H1 (cell line): ENCODE measurements at regions not wholly inside any gene's neighbourhood (a gene's known extent, or its start where the extent isn't known, plus 50 kb on each side); places are given as distances from the start of the nearest gene placed in this dataset.

Source experiments
- CTCF ChIA-PET: fragments of 300-600 bp; sonication (Branson Sonifier 250); formaldehyde crosslinking; loops from one replicate; lab custom pipeline; 2021; ENCODE audit not compliant: partially characterized antibody; lab: Charles Lee
- POLR2A ChIA-PET: fragments of 300-600 bp; sonication (Branson Sonifier 250); formaldehyde crosslinking; loops from one replicate; lab custom pipeline; 2021; ENCODE audit warnings: inconsistent platforms; ENCODE audit not compliant: partially characterized antibody; lab: Charles Lee
- DNase-seq, 2 experiments: peaks; one replicate each; pipeline versions ENCODE4 v3.0.0 to v3.0.0-alpha.2; 2010 to 2022; ENCODE audit warnings: low spot score in 2 of 2, low read depth in 1 of 2, mixed read lengths in 1 of 2
- FAIRE-seq: peaks from 2 replicates; lab custom pipeline; 2011; peaks lifted over from hg19 to GRCh38; lab: Jason Lieb, UNC
- H2AFZ ChIP-seq: 2 replicates; pipeline ENCODE4 v1.8.1; 2012; ENCODE audit warnings: low read length, inconsistent platforms
- H2AK5ac ChIP-seq: 2 replicates; pipeline ENCODE4 v1.6.1; 2013; ENCODE audit warnings: low read depth, low read length
- H2BK120ac ChIP-seq: replicated peaks from 2 replicates; pipeline ENCODE3; 2013; ENCODE audit warnings: low read depth, low read length, inconsistent platforms
- H2BK12ac ChIP-seq: 2 replicates; pipeline ENCODE4 v1.6.1; 2013; ENCODE audit warnings: low read depth, low read length
- H2BK15ac ChIP-seq: 2 replicates; pipeline ENCODE4 v1.6.1; 2013; ENCODE audit warnings: low read length
- H2BK20ac ChIP-seq: 2 replicates; pipeline ENCODE4 v1.6.1; 2013; ENCODE audit warnings: low read length
- H2BK5ac ChIP-seq: 2 replicates; pipeline ENCODE4 v1.6.1; 2013; ENCODE audit warnings: low read depth, low read length
- H3K14ac ChIP-seq: 2 replicates; pipeline ENCODE4 v1.6.1; 2013; ENCODE audit warnings: inconsistent platforms; ENCODE audit not compliant: insufficient read length
- H3K18ac ChIP-seq: 2 replicates; pipeline ENCODE4 v1.6.1; 2013; ENCODE audit warnings: low read length; ENCODE audit errors: extremely low read depth
- H3K23ac ChIP-seq: 2 replicates; pipeline ENCODE4 v1.6.1; 2013; ENCODE audit warnings: inconsistent platforms; ENCODE audit not compliant: insufficient read length
- H3K23me2 ChIP-seq: 2 replicates; pipeline ENCODE4 v1.6.1; 2013; ENCODE audit warnings: low read depth, low read length
- H3K27ac ChIP-seq: 2 replicates; pipeline ENCODE4 v1.6.1; 2011; ENCODE audit warnings: low read depth, low read length, inconsistent platforms
- H3K27me3 ChIP-seq, 4 experiments: replicated peaks in 1 of 4; 1 replicate in 1 of 4; 2 replicates in 3 of 4; pipeline versions ENCODE4 v1.6.1 to v1.8.1; 2011 to 2013; ENCODE audit warnings: low read length in 3 of 4, mild to moderate bottlenecking in 3 of 4, inconsistent platforms in 2 of 4, mixed read lengths in 2 of 4, moderate library complexity in 1 of 4; ENCODE audit not compliant: control insufficient read depth in 3 of 4, insufficient read depth in 3 of 4; ENCODE audit errors: extremely low read depth in 1 of 4
- H3K36me3 ChIP-seq, 4 experiments: 2 replicates each; pipeline versions ENCODE4 v1.6.1 to v1.8.1; 2011 to 2013; ENCODE audit warnings: mild to moderate bottlenecking in 4 of 4, low read length in 3 of 4, moderate library complexity in 2 of 4, control low read depth in 1 of 4, inconsistent platforms in 1 of 4; ENCODE audit not compliant: insufficient read depth in 4 of 4, control insufficient read depth in 2 of 4
- H3K4ac ChIP-seq: replicated peaks from 2 replicates; pipeline ENCODE3; 2013; ENCODE audit warnings: low read length, low read depth, mixed read lengths, inconsistent platforms; ENCODE audit not compliant: insufficient read length
- H3K4me1 ChIP-seq, 4 experiments: replicated peaks in 1 of 4; 1 replicate in 1 of 4; 2 replicates in 3 of 4; pipeline versions ENCODE4 v1.6.1 to v1.8.1; 2011 to 2013; ENCODE audit warnings: low read length in 3 of 4, inconsistent platforms in 2 of 4, mixed read lengths in 1 of 4; ENCODE audit not compliant: insufficient read depth in 4 of 4, control insufficient read depth in 3 of 4
- H3K4me2 ChIP-seq, 2 experiments: 2 replicates each; pipeline versions ENCODE4 v1.6.1 to v1.8.1; 2011 to 2013; ENCODE audit warnings: low read depth in 2 of 2, low read length in 2 of 2, control low read depth in 1 of 2, inconsistent platforms in 1 of 2, mild to moderate bottlenecking in 1 of 2; ENCODE audit not compliant: insufficient read depth in 1 of 2
- H3K4me3 ChIP-seq, 4 experiments: fragments of 200-600, 300-600 bp in 1 of 4; sonication (generic), shearing (Covaris generic), sonication (Bioruptor Twin) in 1 of 4; 2 replicates each; pipeline versions ENCODE4 v1.5.1 to v1.8.1; 2011 to 2016; ENCODE audit warnings: low read length in 4 of 4, low read depth in 3 of 4, control low read depth in 2 of 4, inconsistent platforms in 2 of 4, mild to moderate bottlenecking in 2 of 4, mixed read lengths in 1 of 4, moderate library complexity in 1 of 4; ENCODE audit not compliant: insufficient read depth in 2 of 4; ENCODE audit errors: extremely low read depth in 1 of 4
- H3K56ac ChIP-seq: replicated peaks from 2 replicates; pipeline ENCODE3; 2013; ENCODE audit warnings: low read depth, mild to moderate bottlenecking, mixed read lengths, low read length, inconsistent platforms; ENCODE audit not compliant: insufficient read length
- H3K79me1 ChIP-seq: 2 replicates; pipeline ENCODE4 v1.6.1; 2013; ENCODE audit warnings: low read depth, low read length, control low read depth
- H3K79me2 ChIP-seq, 2 experiments: 2 replicates each; pipeline versions ENCODE4 v1.6.1 to v1.8.1; 2012 to 2013; ENCODE audit warnings: low read length in 2 of 2, mild to moderate bottlenecking in 2 of 2, inconsistent platforms in 1 of 2; ENCODE audit not compliant: insufficient read depth in 2 of 2, control insufficient read depth in 1 of 2
- H3K9ac ChIP-seq, 4 experiments: replicated peaks in 1 of 4; 1 replicate in 1 of 4; 2 replicates in 3 of 4; pipeline versions ENCODE4 v1.6.1 to v1.8.1; 2011 to 2013; ENCODE audit warnings: low read depth in 3 of 4, low read length in 3 of 4, control low read depth in 2 of 4, mild to moderate bottlenecking in 2 of 4, moderate library complexity in 2 of 4, inconsistent platforms in 1 of 4; ENCODE audit errors: extremely low read depth in 1 of 4
- H3K9me3 ChIP-seq, 2 experiments: 2 replicates each; pipeline versions ENCODE4 v1.6.1 to v1.8.1; 2012 to 2013; ENCODE audit warnings: mild to moderate bottlenecking in 2 of 2, moderate library complexity in 2 of 2, control low read depth in 1 of 2, inconsistent platforms in 1 of 2, low read depth in 1 of 2, low read length in 1 of 2, mixed read lengths in 1 of 2; ENCODE audit not compliant: insufficient read depth in 2 of 2
- H4K20me1 ChIP-seq, 2 experiments: replicated peaks in 1 of 2; 2 replicates each; pipeline versions ENCODE3 to v1.8.1; 2011 to 2013; ENCODE audit warnings: inconsistent platforms in 2 of 2, low read length in 2 of 2, mild to moderate bottlenecking in 1 of 2; ENCODE audit not compliant: insufficient read depth in 2 of 2, control insufficient read depth in 1 of 2
- H4K5ac ChIP-seq: 2 replicates; pipeline ENCODE4 v1.6.1; 2013; ENCODE audit warnings: low read length, low read depth, mixed read lengths, inconsistent platforms; ENCODE audit not compliant: insufficient read length
- H4K8ac ChIP-seq: 2 replicates; pipeline ENCODE4 v1.8.0; 2013; ENCODE audit warnings: mild to moderate bottlenecking, moderate library complexity, low read length, inconsistent platforms; ENCODE audit not compliant: insufficient read depth; ENCODE audit errors: extremely low read depth
- H4K91ac ChIP-seq: replicated peaks from 2 replicates; pipeline ENCODE3; 2013; ENCODE audit warnings: low read length, mixed read lengths, inconsistent platforms; ENCODE audit not compliant: insufficient read length
- ASH2L ChIP-seq: fragments of 200-600, 300-600 bp; sonication (generic); IDR thresholded peaks from one replicate; pipeline ENCODE4 v1.7.1; 2017; ENCODE audit warnings: low read length
- BRCA1 ChIP-seq: IDR thresholded peaks from 2 replicates; pipeline ENCODE4 v1.6.1; 2012; ENCODE audit warnings: low read depth, low read length, improper control_type of control experiment
- CTCF ChIP-seq, 3 experiments: IDR thresholded peaks; 1 replicate in 2 of 3; 2 replicates in 1 of 3; pipeline versions ENCODE4 v1.5.1 to v1.6.1; 2011; ENCODE audit warnings: low read length in 3 of 3, mild to moderate bottlenecking in 3 of 3, inconsistent platforms in 2 of 3, low read depth in 1 of 3, moderate library complexity in 1 of 3; ENCODE audit not compliant: insufficient read depth in 1 of 3; ENCODE audit errors: control extremely low read depth in 1 of 3
- E2F6 ChIP-seq: IDR thresholded peaks from 2 replicates; pipeline ENCODE4 v1.6.1; 2012; ENCODE audit warnings: inconsistent platforms
- GABPA ChIP-seq: IDR thresholded peaks from 2 replicates; pipeline ENCODE4 v1.6.1; 2011; ENCODE audit warnings: mild to moderate bottlenecking, low read length, moderate library complexity, borderline replicate concordance; ENCODE audit not compliant: insufficient read depth
- RAD21 ChIP-seq, 2 experiments: IDR thresholded peaks in 1 of 2; conservative IDR thresholded peaks in 1 of 2; 2 replicates each; pipeline ENCODE4 v1.6.1; 2011; ENCODE audit warnings: low read depth in 2 of 2, low read length in 2 of 2, improper control_type of control experiment in 1 of 2, inconsistent platforms in 1 of 2, mild to moderate bottlenecking in 1 of 2, moderate library complexity in 1 of 2
- RFX5 ChIP-seq: IDR thresholded peaks from 2 replicates; pipeline ENCODE4 v1.6.1; 2011; ENCODE audit warnings: low read depth, low read length, improper control_type of control experiment, borderline replicate concordance
- RNF2 ChIP-seq: fragments of 200-900, 300-1000 bp; sonication (generic); IDR thresholded peaks from 2 replicates; pipeline ENCODE4 v1.7.1; 2016; ENCODE audit warnings: borderline replicate concordance, low read depth, mild to moderate bottlenecking, antibody characterized with exemption, low read length; ENCODE audit not compliant: poor library complexity, severe bottlenecking; ENCODE audit errors: missing control alignments
- SP4 ChIP-seq: IDR thresholded peaks from 2 replicates; pipeline ENCODE4 v1.6.1; 2012; ENCODE audit warnings: low read length, inconsistent platforms
- TBP ChIP-seq: IDR thresholded peaks from 2 replicates; pipeline ENCODE4 v1.6.1; 2011; ENCODE audit warnings: low read depth, low read length, improper control_type of control experiment
- WGBS, 2 experiments: shearing (Covaris generic) in 1 of 2; methylation state at CpG; one replicate each; pipeline versions ENCODE4 v1.1.6 to v1.1.7; 2013 to 2015; ENCODE audit warnings: low lambda C conversion rate in 2 of 2, mixed read lengths in 2 of 2, inconsistent platforms in 1 of 2, low coverage in 1 of 2, missing lambda C conversion rate in 1 of 2; ENCODE audit not compliant: insufficient replicate concordance in 2 of 2, insufficient coverage in 1 of 2, insufficient read length in 1 of 2; ENCODE audit errors: extremely low coverage in 1 of 2, missing lambda C conversion rate in 1 of 2; 5-methylcytosine and 5-hydroxymethylcytosine counted together

GRCh38 chr10:69742356-69742695 lies 59.4 kb upstream of the COL13A1 start:
- POLR2A ChIA-PET: no interaction called here
- no peak overlapping the region for H3K56ac ChIP-seq
- no peaks in the 10 kb centered on the region for H3K36me3 ChIP-seq
- H3K9me3 ChIP-seq: no peaks in the 10 kb centered on the region
- H3K79me1 ChIP-seq: no peaks in the 10 kb centered on the region
- H2AFZ ChIP-seq: no peak overlapping the region
- H2BK12ac ChIP-seq: no peak overlapping the region
- no peak for FAIRE-seq
- H3K9ac ChIP-seq: no peak overlapping the region
- H4K91ac ChIP-seq: no peak overlapping the region
- H3K4me3 ChIP-seq: no peak overlapping the region
- peaks cover 0 to 9% (median 1%) of the 10 kb centered on the region in 4 experiments; a peak in 3 of 7 replicates for H3K4me1 ChIP-seq
- H2BK15ac ChIP-seq: no peak overlapping the region
- no peak overlapping the region for H3K23ac ChIP-seq
- H3K79me2 ChIP-seq: no peaks in the 10 kb centered on the region
- no peak overlapping the region for H2AK5ac ChIP-seq
- no peak overlapping the region for H4K5ac ChIP-seq
- CTCF ChIA-PET: interaction anchor here (0.8 to 5.1 kb wide), 34 partner anchors 10 to 285 kb away, joined by 3 to 66 read pairs (median 6); no protein-coding TSS in a partner anchor
- no peak overlapping the region for H3K14ac ChIP-seq
- WGBS, 2 experiments: 92% methylated on average over 1 of the region's 1 CpG; no CpG with 5 or more reads in 1 of the 2 experiments
- H3K23me2 ChIP-seq: no peaks in the 10 kb centered on the region
- H2BK120ac ChIP-seq: no peak overlapping the region
- DNase-seq: no peak
- H4K20me1 ChIP-seq: no peaks in the 10 kb centered on the region
- H3K27ac ChIP-seq: no peak overlapping the region
- H3K4me2 ChIP-seq: no peak overlapping the region
- H2BK5ac ChIP-seq: no peak overlapping the region
- no peak overlapping the region for H4K8ac ChIP-seq
- no peak overlapping the region for H3K18ac ChIP-seq
- H3K4ac ChIP-seq: no peak overlapping the region
- H2BK20ac ChIP-seq: no peak overlapping the region
- H3K27me3 ChIP-seq: no peaks in the 10 kb centered on the region
- TF ChIP-seq BRCA1: no peak
- TF ChIP-seq E2F6: no peak
- TF ChIP-seq TBP: no peak
- no peak for TF ChIP-seq ASH2L
- no peak for TF ChIP-seq RNF2
- TF ChIP-seq RAD21 (IDR thresholded peaks at IDR 0.05 in 1 of 2, conservative IDR thresholded peaks at IDR 0.05 in 1 of 2; ENCODE audit: low read depth in 2 of 2, low read length in 2 of 2): no peak
- no peak for TF ChIP-seq GABPA
- TF ChIP-seq SP4: no peak
- no peak for TF ChIP-seq CTCF (IDR thresholded peaks at IDR 0.05; ENCODE audit: control extremely low read depth in 1 of 3, insufficient read depth in 1 of 3, low read depth in 1 of 3, low read length in 3 of 3)
- no peak for TF ChIP-seq RFX5
